Thyroid gland (tissue), 4 donors: ENCODE measurements at regions not wholly inside any gene's neighbourhood (a gene's known extent, or its start where the extent isn't known, plus 50 kb on each side); places are given as distances from the start of the nearest gene placed in this dataset.

Experiments used
- DNase-seq, 2 donors: peaks; one replicate each; pipeline ENCODE4 v3.0.0-alpha.2; 2019
- H3K27ac ChIP-seq, 3 donors: fragments of 200-600 bp; sonication (generic); 1 replicate in 2 of 3; 2 replicates in 1 of 3; pipeline ENCODE4 v1.5.1; 2016 to 2019; ENCODE audit warnings: mild to moderate bottlenecking in 1 of 3, moderate library complexity in 1 of 3
- H3K27me3 ChIP-seq: fragments of 200-600 bp; sonication (generic); one replicate; pipeline ENCODE4 v1.5.1; 2019
- H3K36me3 ChIP-seq, 2 donors: fragments of 200-600 bp; sonication (generic); one replicate each; pipeline ENCODE4 v1.5.1; 2016 to 2019
- H3K4me1 ChIP-seq, 2 donors: fragments of 200-600 bp; sonication (generic); one replicate each; pipeline ENCODE4 v1.5.1; 2017 to 2019
- H3K4me3 ChIP-seq, 3 donors: fragments of 200-600 bp; sonication (generic); replicated peaks in 1 of 3; 1 replicate in 2 of 3; 2 replicates in 1 of 3; pipeline ENCODE4 v1.5.1; 2016; ENCODE audit warnings: mild to moderate bottlenecking in 1 of 3
- H3K9me3 ChIP-seq: fragments of 200-600 bp; sonication (generic); one replicate; pipeline ENCODE4 v1.5.1; 2017
- POLR2A ChIP-seq, 2 donors: fragments of 450-650 bp; IDR thresholded peaks; one replicate each; pipeline ENCODE4 v1.6.1; 2017; ENCODE audit warnings: antibody characterized with exemption in 2 of 2, mild to moderate bottlenecking in 2 of 2, moderate library complexity in 1 of 2
- WGBS, 2 donors: methylation state at CpG; one replicate each; pipeline ENCODE4 v1.1.5; 2017; 5-methylcytosine and 5-hydroxymethylcytosine counted together
- intact Hi-C: fragments of 100-400 bp; cut with DNase I; formaldehyde crosslinking; loops from one replicate; pipeline ENCODE4 v1.15.1; 2023
- TF ChIP-seq, protein P1 (sequence below), 6 experiments: fragments of 200-600 bp in 3 of 6; fragments of 450-650 bp in 3 of 6; sonication (generic) in 3 of 6; IDR thresholded peaks; one replicate each; pipeline ENCODE4 v1.5.1; 2016 to 2019; ENCODE audit warnings: antibody characterized with exemption in 6 of 6, mild to moderate bottlenecking in 2 of 6, inconsistent platforms in 1 of 6, moderate library complexity in 1 of 6

DNA sequence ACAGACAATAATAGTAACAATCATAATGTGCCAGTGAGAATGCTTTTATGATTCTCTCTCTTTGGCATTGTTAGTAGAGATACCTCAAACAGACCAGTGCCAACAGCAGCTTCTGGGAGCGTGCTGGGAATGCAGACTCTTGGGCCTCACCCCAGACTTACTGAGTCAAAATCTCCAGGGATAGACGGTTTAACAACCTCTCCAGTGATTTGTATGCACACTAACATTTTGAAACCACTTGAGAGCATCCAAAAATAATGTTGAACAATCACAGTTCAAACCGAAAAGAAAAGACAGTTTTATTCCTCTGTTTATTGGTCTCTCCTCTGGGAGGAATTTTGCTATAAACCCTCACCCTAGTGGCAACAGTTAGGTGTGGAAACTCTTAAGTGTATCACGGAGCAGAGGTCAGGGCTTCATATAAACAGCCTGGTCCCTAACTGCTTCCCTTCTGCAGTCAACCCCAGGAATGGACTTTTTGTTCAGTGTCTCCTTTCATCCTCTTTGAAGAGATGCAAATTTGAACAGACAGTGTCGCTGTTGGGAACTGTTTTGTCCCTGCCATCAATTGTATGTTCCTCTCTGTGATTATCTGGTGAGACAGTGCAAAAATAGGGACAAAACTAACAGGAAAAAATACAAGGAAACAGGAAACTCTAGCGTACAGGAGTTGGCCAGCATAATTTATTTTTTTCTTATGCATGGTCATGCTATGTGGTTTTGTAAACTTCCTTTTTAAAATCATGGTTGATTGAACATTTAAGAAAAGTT, 162.4 kb upstream of the BTBD3 start:
- no peak overlapping the region for H3K27ac ChIP-seq

DNA sequence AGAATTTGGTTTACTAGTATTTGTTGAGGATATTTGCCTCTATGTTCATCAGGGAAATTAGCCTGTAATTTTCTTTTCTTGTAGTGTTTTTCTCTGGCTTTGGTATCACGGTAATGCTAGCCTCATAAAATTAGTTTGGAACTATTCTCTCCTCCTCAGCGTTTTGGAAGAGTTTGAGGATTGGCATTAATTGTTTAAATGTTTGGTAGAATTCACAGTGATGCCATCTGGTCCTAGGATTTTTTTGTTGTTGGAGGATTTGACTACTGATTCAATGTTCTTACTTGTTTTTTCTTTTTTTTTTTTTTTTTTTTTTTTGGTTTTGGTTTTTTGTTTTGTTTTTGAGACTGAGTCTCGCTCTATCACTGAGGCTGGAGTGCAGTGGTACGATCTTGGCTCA, 156.2 kb upstream of the BTBD3 start:
- no peak for TF ChIP-seq POLR2A (IDR thresholded peaks at IDR 0.05)
- TF ChIP-seq, protein P1, sequence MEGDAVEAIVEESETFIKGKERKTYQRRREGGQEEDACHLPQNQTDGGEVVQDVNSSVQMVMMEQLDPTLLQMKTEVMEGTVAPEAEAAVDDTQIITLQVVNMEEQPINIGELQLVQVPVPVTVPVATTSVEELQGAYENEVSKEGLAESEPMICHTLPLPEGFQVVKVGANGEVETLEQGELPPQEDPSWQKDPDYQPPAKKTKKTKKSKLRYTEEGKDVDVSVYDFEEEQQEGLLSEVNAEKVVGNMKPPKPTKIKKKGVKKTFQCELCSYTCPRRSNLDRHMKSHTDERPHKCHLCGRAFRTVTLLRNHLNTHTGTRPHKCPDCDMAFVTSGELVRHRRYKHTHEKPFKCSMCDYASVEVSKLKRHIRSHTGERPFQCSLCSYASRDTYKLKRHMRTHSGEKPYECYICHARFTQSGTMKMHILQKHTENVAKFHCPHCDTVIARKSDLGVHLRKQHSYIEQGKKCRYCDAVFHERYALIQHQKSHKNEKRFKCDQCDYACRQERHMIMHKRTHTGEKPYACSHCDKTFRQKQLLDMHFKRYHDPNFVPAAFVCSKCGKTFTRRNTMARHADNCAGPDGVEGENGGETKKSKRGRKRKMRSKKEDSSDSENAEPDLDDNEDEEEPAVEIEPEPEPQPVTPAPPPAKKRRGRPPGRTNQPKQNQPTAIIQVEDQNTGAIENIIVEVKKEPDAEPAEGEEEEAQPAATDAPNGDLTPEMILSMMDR (IDR thresholded peaks at IDR 0.05): no peak
- 81 to 86% methylated on average over 4 of the region's 4 CpGs for WGBS, 2 donors

More for the DNA sequence above, 162.4 kb upstream of the BTBD3 start:
- Histone ChIP-seq H3K4me1 (peaks cover 0 to 14% of the 10 kb centered on the region in 2 donors), H3K9me3 (no peaks in the 10 kb centered on the region), H3K4me3 (no peak overlapping the region), H3K36me3 (no peaks in the 10 kb centered on the region), H3K27me3 (no peaks in the 10 kb centered on the region)
- TF ChIP-seq, protein P1 (IDR thresholded peaks at IDR 0.05): no peak
- no peak for TF ChIP-seq POLR2A (IDR thresholded peaks at IDR 0.05)
- intact Hi-C loops: no loop called here
- 20 to 46% methylated on average over 6 of the region's 6 CpGs for WGBS, 2 donors
- no peak for DNase-seq

DNA sequence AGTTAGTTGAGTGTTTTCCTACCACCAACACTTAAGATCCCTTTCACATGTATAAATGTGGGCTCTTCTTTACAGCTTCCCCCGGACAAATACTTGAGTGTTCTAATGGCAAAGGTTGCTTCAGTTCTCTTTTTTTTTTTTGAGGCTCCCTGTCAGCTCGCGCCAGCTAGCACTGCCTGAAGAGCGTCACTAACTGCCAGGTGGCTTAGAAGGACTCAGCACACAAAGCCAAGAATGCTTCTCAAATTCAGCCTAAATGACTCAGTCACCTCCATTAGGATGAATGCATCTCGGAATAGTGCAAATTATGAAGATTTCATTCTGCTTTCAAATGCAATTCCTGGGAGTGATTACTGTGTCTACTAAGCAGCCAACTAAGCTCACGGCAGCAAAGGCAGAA, 150.7 kb upstream of the BTBD3 start:
- no peak for TF ChIP-seq POLR2A (IDR thresholded peaks at IDR 0.05)
- TF ChIP-seq, protein P1 (IDR thresholded peaks at IDR 0.05): no peak
- 37 to 39% methylated on average over 6 of the region's 6 CpGs for WGBS, 2 donors

More for the DNA sequence above, 156.2 kb upstream of the BTBD3 start:
- Histone ChIP-seq H3K27ac (no peak overlapping the region), H3K36me3 (no peaks in the 10 kb centered on the region), H3K9me3 (no peaks in the 10 kb centered on the region), H3K27me3 (no peaks in the 10 kb centered on the region), H3K4me1 (no peaks in the 10 kb centered on the region), H3K4me3 (no peak overlapping the region)
- intact Hi-C loops: no loop called here
- no peak for DNase-seq

DNA sequence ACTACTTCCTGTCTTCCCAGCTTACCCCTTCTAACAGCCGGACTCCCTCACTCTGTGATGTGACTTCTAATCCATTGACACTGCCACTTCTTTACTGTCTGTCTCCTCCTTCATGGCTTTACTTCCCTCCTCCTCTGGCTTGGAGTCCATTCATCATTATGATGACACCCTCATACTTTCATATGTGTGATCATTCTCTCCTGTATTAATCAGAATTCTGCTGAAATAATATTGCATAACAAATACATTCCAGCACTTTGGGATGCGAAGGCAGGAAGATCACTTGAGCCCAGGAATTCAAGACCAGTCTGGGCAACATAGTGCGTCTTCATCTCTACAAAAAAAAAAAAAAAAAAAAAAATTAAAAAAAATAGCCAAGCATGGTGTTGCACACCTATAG, 147.9 kb upstream of the BTBD3 start:
- WGBS, 2 donors: 95 to 98% methylated on average over 3 of the region's 3 CpGs
- no peak for TF ChIP-seq POLR2A (IDR thresholded peaks at IDR 0.05)
- TF ChIP-seq, protein P1 (IDR thresholded peaks at IDR 0.05): no peak
- no peaks in the 10 kb centered on the region for H3K9me3 ChIP-seq
- intact Hi-C loops: no loop called here
- H3K4me1 ChIP-seq: no peaks in the 10 kb centered on the region
- no peaks in the 10 kb centered on the region for H3K27me3 ChIP-seq
- DNase-seq: no peak
- H3K36me3 ChIP-seq: no peaks in the 10 kb centered on the region
- no peak overlapping the region for H3K27ac ChIP-seq
- H3K4me3 ChIP-seq: no peak overlapping the region

More for the DNA sequence above, 150.7 kb upstream of the BTBD3 start:
- H3K36me3 ChIP-seq: no peaks in the 10 kb centered on the region
- intact Hi-C loops: no loop called here
- H3K27ac ChIP-seq: no peak overlapping the region
- H3K27me3 ChIP-seq: no peaks in the 10 kb centered on the region
- DNase-seq: peak in 1 of 2 donors; percentile 25
- no peak overlapping the region for H3K4me3 ChIP-seq
- H3K4me1 ChIP-seq: no peaks in the 10 kb centered on the region
- H3K9me3 ChIP-seq: no peaks in the 10 kb centered on the region

DNA sequence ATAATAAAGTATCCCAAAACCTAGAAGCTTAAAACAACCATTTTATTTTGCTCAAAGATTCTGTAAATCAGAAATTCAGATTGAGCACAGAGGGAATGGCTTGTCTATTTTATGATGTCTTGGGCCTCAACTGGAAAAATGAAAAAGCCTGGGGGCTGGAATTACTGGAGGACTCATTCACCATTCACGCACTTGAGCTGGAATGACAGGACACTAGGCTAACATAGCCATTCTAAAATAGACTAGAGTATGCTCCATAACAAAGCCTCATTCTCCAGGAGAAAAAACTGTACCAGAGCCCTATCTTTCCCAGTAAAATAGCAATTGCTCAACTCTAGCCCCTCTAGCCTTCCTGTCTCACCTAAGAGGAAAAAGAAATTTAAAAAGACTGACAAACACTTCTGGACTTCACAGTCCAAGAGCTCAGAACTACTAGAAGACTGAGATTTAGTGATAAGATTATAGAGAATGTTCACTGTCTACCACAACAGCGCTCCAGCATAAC, 145.4 kb upstream of the BTBD3 start:
- H3K27ac ChIP-seq: no peak overlapping the region
- H3K4me1 ChIP-seq: no peaks in the 10 kb centered on the region
- no peaks in the 10 kb centered on the region for H3K36me3 ChIP-seq
- intact Hi-C loops: no loop called here
- DNase-seq: no peak
- H3K4me3 ChIP-seq: no peak overlapping the region
- 89 to 91% methylated on average over 2 of the region's 2 CpGs for WGBS, 2 donors
- H3K9me3 ChIP-seq: no peaks in the 10 kb centered on the region
- TF ChIP-seq, protein P1 (IDR thresholded peaks at IDR 0.05): no peak
- TF ChIP-seq POLR2A (IDR thresholded peaks at IDR 0.05): no peak
- no peaks in the 10 kb centered on the region for H3K27me3 ChIP-seq
